HEK293 (cell line): ENCODE measurements at regions not wholly inside any gene's neighbourhood (a gene's known extent, or its start where the extent isn't known, plus 50 kb on each side); places are given as distances from the start of the nearest gene placed in this dataset.

Experiments
- CTCF ChIA-PET: fragments of 350-600 bp; formaldehyde crosslinking; extraction: SDS; loops from one replicate; lab custom pipeline; 2021; ENCODE audit warnings: antibody characterized with exemption; lab: Yijun Ruan, JAX
- POLR2A ChIA-PET: fragments of 300-600 bp; formaldehyde crosslinking; extraction: SDS; loops from one replicate; lab custom pipeline; 2020; ENCODE audit warnings: antibody characterized with exemption, inconsistent platforms; lab: Yijun Ruan, JAX
- H3K27ac ChIP-seq: fragments of 200-500 bp; sonication (Bioruptor generic); 2 replicates; pipeline ENCODE4 v1.5.1; 2014; ENCODE audit warnings: low read depth, low read length, control low read depth, inconsistent platforms; ENCODE audit errors: extremely low read depth
- H3K36me3 ChIP-seq, 2 experiments: fragments of 200-500 bp in 1 of 2; sonication (Bioruptor generic) in 1 of 2; 1 replicate in 1 of 2; 2 replicates in 1 of 2; pipeline ENCODE4 v1.5.1; 2014 to 2017; ENCODE audit warnings: inconsistent platforms in 2 of 2, low read length in 2 of 2; ENCODE audit not compliant: control insufficient read depth in 2 of 2, insufficient read depth in 1 of 2
- H3K4me1 ChIP-seq: fragments of 200-500 bp; sonication (Bioruptor generic); 2 replicates; pipeline ENCODE4 v1.5.1; 2014; ENCODE audit warnings: mild to moderate bottlenecking, low read length, inconsistent platforms; ENCODE audit not compliant: control insufficient read depth, insufficient read depth
- H3K4me3 ChIP-seq: 2 replicates; pipeline ENCODE4 v1.5.1; 2011; ENCODE audit warnings: low read depth, mild to moderate bottlenecking, control low read depth, low read length, moderate library complexity
- H3K9me3 ChIP-seq: fragments of 200-500 bp; sonication (Bioruptor generic); 2 replicates; pipeline ENCODE4 v1.5.1; 2014; ENCODE audit warnings: low read depth, low read length, inconsistent platforms; ENCODE audit not compliant: control insufficient read depth, insufficient read depth
- GFI1B ChIP-seq: fragments of 450-650 bp; formaldehyde crosslinking; IDR thresholded peaks from 2 replicates; pipeline ENCODE4 v1.5.1; 2016; ENCODE audit warnings: missing biosample characterization, missing genetic modification characterization
- GLI4 ChIP-seq: fragments of 450-650 bp; formaldehyde crosslinking; IDR thresholded peaks from 2 replicates; pipeline ENCODE4 v1.5.1; 2016; ENCODE audit warnings: missing biosample characterization, missing genetic modification characterization
- GLIS2 ChIP-seq: fragments of 450-650 bp; formaldehyde crosslinking; IDR thresholded peaks from 2 replicates; pipeline ENCODE4 v1.5.1; 2016; ENCODE audit warnings: missing biosample characterization, missing genetic modification characterization
- HOXC10 ChIP-seq: sonication (generic); formaldehyde crosslinking; IDR thresholded peaks from 2 replicates; pipeline ENCODE4 v1.8.1; 2023; ENCODE audit warnings: mild to moderate bottlenecking, missing genetic modification reagents
- KLF10 ChIP-seq: fragments of 450-650 bp; IDR thresholded peaks from 2 replicates; pipeline ENCODE4 v1.5.1; 2018; ENCODE audit warnings: missing biosample characterization, mild to moderate bottlenecking, missing genetic modification characterization
- MEIS1 ChIP-seq: sonication (generic); formaldehyde crosslinking; IDR thresholded peaks from 2 replicates; pipeline ENCODE4 v1.8.1; 2022; ENCODE audit warnings: missing genetic modification reagents, mild to moderate bottlenecking, borderline replicate concordance
- OVOL3 ChIP-seq: fragments of 450-650 bp; formaldehyde crosslinking; IDR thresholded peaks from 2 replicates; pipeline ENCODE4 v1.5.1; 2016; ENCODE audit warnings: missing biosample characterization, missing genetic modification characterization
- ZBTB8A ChIP-seq: fragments of 450-650 bp; formaldehyde crosslinking; IDR thresholded peaks from 2 replicates; pipeline ENCODE4 v1.5.1; 2016; ENCODE audit warnings: missing biosample characterization, missing genetic modification characterization
- ZNF10 ChIP-seq: fragments of 450-650 bp; formaldehyde crosslinking; IDR thresholded peaks from 2 replicates; pipeline ENCODE4 v1.5.1; 2017; ENCODE audit warnings: missing biosample characterization, missing genetic modification characterization
- ZNF138 ChIP-seq: fragments of 450-650 bp; formaldehyde crosslinking; IDR thresholded peaks from 2 replicates; pipeline ENCODE4 v1.5.1; 2016; ENCODE audit warnings: missing biosample characterization, missing genetic modification characterization, borderline replicate concordance
- ZNF48 ChIP-seq: fragments of 450-650 bp; formaldehyde crosslinking; IDR thresholded peaks from 2 replicates; pipeline ENCODE4 v1.5.1; 2016; ENCODE audit warnings: missing biosample characterization, missing genetic modification characterization
- ZNF530 ChIP-seq: fragments of 450-650 bp; formaldehyde crosslinking; IDR thresholded peaks from 2 replicates; pipeline ENCODE4 v1.5.1; 2016; ENCODE audit warnings: low read depth, missing biosample characterization, missing genetic modification characterization
- ZNF623 ChIP-seq: fragments of 450-650 bp; formaldehyde crosslinking; IDR thresholded peaks from 2 replicates; pipeline ENCODE4 v1.5.1; 2016; ENCODE audit warnings: missing biosample characterization, missing genetic modification characterization
- ZNF654 ChIP-seq: fragments of 450-650 bp; formaldehyde crosslinking; IDR thresholded peaks from 2 replicates; pipeline ENCODE4 v1.5.1; 2016; ENCODE audit warnings: low read depth, missing biosample characterization, missing genetic modification characterization
- ZNF660 ChIP-seq: fragments of 450-650 bp; IDR thresholded peaks from 2 replicates; pipeline ENCODE4 v1.5.1; 2018; ENCODE audit warnings: missing biosample characterization, mild to moderate bottlenecking, missing genetic modification characterization
- ZNF677 ChIP-seq: fragments of 450-650 bp; IDR thresholded peaks from 2 replicates; pipeline ENCODE4 v1.5.0; 2018; ENCODE audit warnings: missing biosample characterization, mild to moderate bottlenecking, missing genetic modification characterization, moderate library complexity
- ZNF768 ChIP-seq: fragments of 450-650 bp; formaldehyde crosslinking; IDR thresholded peaks from 2 replicates; pipeline ENCODE4 v1.5.1; 2018; ENCODE audit warnings: missing biosample characterization, mild to moderate bottlenecking, missing genetic modification characterization
- ZSCAN23 ChIP-seq: fragments of 450-650 bp; formaldehyde crosslinking; IDR thresholded peaks from 2 replicates; pipeline ENCODE4 v1.5.1; 2016; ENCODE audit warnings: missing biosample characterization, missing genetic modification characterization
- TF ChIP-seq, protein P1 (sequence below): fragments of 450-650 bp; formaldehyde crosslinking; IDR thresholded peaks from 2 replicates; pipeline ENCODE4 v1.5.1; 2016; ENCODE audit warnings: missing biosample characterization, missing genetic modification characterization
- TF ChIP-seq, protein P2 (sequence below): fragments of 450-650 bp; formaldehyde crosslinking; IDR thresholded peaks from 2 replicates; pipeline ENCODE4 v1.5.1; 2017; ENCODE audit warnings: missing biosample characterization, missing genetic modification characterization
- TF ChIP-seq, protein P3 (sequence below): fragments of 450-650 bp; formaldehyde crosslinking; IDR thresholded peaks from 2 replicates; pipeline ENCODE4 v1.5.1; 2016; ENCODE audit warnings: missing biosample characterization, missing genetic modification characterization
- TF ChIP-seq, protein P4 (sequence below): fragments of 450-650 bp; formaldehyde crosslinking; IDR thresholded peaks from 2 replicates; pipeline ENCODE4 v1.5.1; 2016; ENCODE audit warnings: missing biosample characterization, missing genetic modification characterization, low read depth

DNA sequence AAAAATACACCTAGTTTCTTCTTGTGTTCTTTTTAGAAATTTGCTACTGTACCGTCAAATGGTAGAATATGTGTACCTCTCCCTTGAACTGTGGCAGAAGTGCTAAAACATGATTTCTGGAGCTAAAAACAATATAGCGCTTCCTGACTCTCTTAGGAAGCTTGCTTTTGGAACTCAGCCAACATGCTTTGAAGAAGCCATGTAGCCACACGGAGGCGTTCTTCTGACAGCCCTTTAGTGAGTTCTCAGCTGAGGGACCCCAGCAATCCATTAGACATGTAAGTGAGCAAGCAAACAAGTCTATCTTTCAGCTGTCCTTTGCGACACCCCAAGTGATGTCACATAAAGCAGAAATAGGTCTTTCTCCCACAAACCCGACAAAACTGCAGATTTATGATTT lies 917.0 kb downstream of the CDH9 start:
- TF ChIP-seq GLI4 (tag by site-specific recombination) = no peak
- no peak for TF ChIP-seq ZNF10 (tag by site-specific recombination)
- TF ChIP-seq ZNF677 (tag by site-specific recombination) = no peak
- TF ChIP-seq, protein P1, sequence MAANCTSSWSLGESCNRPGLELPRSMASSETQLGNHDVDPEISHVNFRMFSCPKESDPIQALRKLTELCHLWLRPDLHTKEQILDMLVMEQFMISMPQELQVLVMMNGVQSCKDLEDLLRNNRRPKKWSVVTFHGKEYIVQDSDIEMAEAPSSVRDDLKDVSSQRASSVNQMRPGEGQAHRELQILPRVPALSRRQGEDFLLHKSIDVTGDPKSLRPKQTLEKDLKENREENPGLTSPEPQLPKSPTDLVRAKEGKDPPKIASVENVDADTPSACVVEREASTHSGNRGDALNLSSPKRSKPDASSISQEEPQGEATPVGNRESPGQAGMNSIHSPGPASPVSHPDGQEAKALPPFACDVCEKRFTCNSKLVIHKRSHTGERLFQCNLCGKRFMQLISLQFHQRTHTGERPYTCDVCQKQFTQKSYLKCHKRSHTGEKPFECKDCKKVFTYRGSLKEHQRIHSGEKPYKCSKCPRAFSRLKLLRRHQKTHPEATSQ = no peak
- no peak for TF ChIP-seq ZSCAN23
- TF ChIP-seq ZNF138 (tag by site-specific recombination) = no peak
- TF ChIP-seq ZNF530 (tag by site-specific recombination) = no peak
- TF ChIP-seq ZNF623 (tag by site-specific recombination) = no peak
- no peak for TF ChIP-seq HOXC10 (CRISPR knock-in tag)
- no peak for TF ChIP-seq ZNF48 (tag by site-specific recombination)
- no peak for TF ChIP-seq ZNF660 (tag by site-specific recombination)
- no peak for TF ChIP-seq KLF10
- no peak for TF ChIP-seq ZNF654 (tag by site-specific recombination)
- no peak for TF ChIP-seq MEIS1 (CRISPR knock-in tag)
- TF ChIP-seq OVOL3 (tag by site-specific recombination) = no peak
- TF ChIP-seq, protein P2, sequence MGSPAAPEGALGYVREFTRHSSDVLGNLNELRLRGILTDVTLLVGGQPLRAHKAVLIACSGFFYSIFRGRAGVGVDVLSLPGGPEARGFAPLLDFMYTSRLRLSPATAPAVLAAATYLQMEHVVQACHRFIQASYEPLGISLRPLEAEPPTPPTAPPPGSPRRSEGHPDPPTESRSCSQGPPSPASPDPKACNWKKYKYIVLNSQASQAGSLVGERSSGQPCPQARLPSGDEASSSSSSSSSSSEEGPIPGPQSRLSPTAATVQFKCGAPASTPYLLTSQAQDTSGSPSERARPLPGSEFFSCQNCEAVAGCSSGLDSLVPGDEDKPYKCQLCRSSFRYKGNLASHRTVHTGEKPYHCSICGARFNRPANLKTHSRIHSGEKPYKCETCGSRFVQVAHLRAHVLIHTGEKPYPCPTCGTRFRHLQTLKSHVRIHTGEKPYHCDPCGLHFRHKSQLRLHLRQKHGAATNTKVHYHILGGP (tag by site-specific recombination) = no peak
- TF ChIP-seq, protein P3, sequence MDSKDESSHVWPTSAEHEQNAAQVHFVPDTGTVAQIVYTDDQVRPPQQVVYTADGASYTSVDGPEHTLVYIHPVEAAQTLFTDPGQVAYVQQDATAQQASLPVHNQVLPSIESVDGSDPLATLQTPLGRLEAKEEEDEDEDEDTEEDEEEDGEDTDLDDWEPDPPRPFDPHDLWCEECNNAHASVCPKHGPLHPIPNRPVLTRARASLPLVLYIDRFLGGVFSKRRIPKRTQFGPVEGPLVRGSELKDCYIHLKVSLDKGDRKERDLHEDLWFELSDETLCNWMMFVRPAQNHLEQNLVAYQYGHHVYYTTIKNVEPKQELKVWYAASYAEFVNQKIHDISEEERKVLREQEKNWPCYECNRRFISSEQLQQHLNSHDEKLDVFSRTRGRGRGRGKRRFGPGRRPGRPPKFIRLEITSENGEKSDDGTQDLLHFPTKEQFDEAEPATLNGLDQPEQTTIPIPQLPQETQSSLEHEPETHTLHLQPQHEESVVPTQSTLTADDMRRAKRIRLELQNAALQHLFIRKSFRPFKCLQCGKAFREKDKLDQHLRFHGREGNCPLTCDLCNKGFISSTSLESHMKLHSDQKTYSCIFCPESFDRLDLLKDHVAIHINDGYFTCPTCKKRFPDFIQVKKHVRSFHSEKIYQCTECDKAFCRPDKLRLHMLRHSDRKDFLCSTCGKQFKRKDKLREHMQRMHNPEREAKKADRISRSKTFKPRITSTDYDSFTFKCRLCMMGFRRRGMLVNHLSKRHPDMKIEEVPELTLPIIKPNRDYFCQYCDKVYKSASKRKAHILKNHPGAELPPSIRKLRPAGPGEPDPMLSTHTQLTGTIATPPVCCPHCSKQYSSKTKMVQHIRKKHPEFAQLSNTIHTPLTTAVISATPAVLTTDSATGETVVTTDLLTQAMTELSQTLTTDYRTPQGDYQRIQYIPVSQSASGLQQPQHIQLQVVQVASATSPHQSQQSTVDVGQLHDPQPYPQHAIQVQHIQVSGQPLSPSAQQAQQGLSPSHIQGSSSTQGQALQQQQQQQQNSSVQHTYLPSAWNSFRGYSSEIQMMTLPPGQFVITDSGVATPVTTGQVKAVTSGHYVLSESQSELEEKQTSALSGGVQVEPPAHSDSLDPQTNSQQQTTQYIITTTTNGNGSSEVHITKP (tag by site-specific recombination) = no peak
- TF ChIP-seq ZNF768 (tag by site-specific recombination) = no peak
- TF ChIP-seq GLIS2 (tag by site-specific recombination) = no peak
- no peak overlapping the region for H3K27ac ChIP-seq
- no peaks in the 10 kb centered on the region for H3K4me1 ChIP-seq
- POLR2A ChIA-PET = no interaction called here
- H3K36me3 ChIP-seq = no peaks in the 10 kb centered on the region
- H3K4me3 ChIP-seq = no peak overlapping the region
- CTCF ChIA-PET = interaction anchor here (0.5 to 0.6 kb wide), 3 partner anchors 77 to 1639 kb away, joined by 3 to 4 read pairs (median 3); no protein-coding TSS in a partner anchor
- no peaks in the 10 kb centered on the region for H3K9me3 ChIP-seq

DNA sequence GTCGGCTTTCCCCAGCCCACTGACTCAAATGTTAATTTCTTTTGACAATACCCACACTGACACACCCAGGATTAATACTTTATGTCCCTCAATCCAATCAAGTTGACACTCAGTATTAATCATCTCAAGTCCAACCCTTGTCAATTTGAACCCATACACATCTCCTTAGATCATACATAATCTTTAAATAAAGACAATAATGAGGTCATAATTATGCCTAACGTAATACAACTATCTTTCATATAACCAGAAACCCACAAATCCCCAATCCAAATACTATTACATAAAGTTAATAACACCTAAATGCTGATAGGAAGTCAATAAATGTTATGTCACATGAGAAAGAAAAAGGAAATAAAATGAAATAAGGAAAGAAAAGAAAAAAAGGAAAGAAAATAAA lies 934.2 kb downstream of the CDH9 start:
- ChIA-PET CTCF (no interaction called here), POLR2A (no interaction called here)
- no peak for TF ChIP-seq GFI1B (tag by site-specific recombination)
- no peak for TF ChIP-seq ZBTB8A (tag by site-specific recombination)
- TF ChIP-seq, protein P4, sequence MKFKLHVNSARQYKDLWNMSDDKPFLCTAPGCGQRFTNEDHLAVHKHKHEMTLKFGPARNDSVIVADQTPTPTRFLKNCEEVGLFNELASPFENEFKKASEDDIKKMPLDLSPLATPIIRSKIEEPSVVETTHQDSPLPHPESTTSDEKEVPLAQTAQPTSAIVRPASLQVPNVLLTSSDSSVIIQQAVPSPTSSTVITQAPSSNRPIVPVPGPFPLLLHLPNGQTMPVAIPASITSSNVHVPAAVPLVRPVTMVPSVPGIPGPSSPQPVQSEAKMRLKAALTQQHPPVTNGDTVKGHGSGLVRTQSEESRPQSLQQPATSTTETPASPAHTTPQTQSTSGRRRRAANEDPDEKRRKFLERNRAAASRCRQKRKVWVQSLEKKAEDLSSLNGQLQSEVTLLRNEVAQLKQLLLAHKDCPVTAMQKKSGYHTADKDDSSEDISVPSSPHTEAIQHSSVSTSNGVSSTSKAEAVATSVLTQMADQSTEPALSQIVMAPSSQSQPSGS (tag by site-specific recombination) = peak; percentile 54; the same call in 1 of the 2 replicates
- no peaks in the 10 kb centered on the region for H3K36me3 ChIP-seq
- H3K4me1 ChIP-seq = no peaks in the 10 kb centered on the region
- H3K27ac ChIP-seq = no peak overlapping the region
- H3K9me3 ChIP-seq = no peaks in the 10 kb centered on the region
- no peak overlapping the region for H3K4me3 ChIP-seq
